ENCODE measurements at regions not wholly inside any gene's neighbourhood (a gene's known extent, or its start where the extent isn't known, plus 50 kb on each side); places are given as distances from the start of the nearest gene placed in this dataset.

- no peak for TF ChIP-seq CTCF (conservative IDR thresholded peaks at IDR 0.05 in 1 of 2, IDR thresholded peaks at IDR 0.05 in 1 of 2; ENCODE audit: low read depth in 1 of 2, low read length in 2 of 2)
- no peak for TF ChIP-seq EZH2 (IDR thresholded peaks at IDR 0.05; ENCODE audit: low read length, missing control alignments)
Measured at GRCh38 chr6:14226051-14226660, 108.6 kb downstream of the CD83 start.
